ENCODE measurements at regions not wholly inside any gene's neighbourhood (a gene's known extent, or its start where the extent isn't known, plus 50 kb on each side); places are given as distances from the start of the nearest gene placed in this dataset.
"Not testable (repeated sequence)": the region's sequence is repeated elsewhere in the genome, so short reads cannot be mapped to it uniquely, and the experiment has no call there.

DNA sequence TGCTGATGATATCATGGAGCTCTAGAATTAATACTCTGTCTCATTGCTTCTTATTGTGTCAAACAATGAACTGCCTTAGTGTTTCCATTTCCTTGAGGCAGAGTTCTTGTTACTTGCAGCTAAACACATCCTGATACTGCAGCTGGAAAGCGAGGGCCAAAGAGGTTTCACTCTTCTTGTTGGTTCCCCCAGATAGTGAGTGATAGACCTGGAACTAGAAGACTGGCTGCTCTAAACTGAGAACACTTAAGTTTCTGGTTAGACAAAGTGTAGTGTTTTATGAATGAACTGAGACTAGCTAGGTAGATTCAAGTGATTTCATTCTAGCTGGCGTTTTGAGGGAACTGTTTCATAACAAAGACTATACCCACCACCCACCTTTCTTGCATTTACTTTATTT, 321.7 kb downstream of the TXNL1 start:
- no peak for DNase-seq

DNA sequence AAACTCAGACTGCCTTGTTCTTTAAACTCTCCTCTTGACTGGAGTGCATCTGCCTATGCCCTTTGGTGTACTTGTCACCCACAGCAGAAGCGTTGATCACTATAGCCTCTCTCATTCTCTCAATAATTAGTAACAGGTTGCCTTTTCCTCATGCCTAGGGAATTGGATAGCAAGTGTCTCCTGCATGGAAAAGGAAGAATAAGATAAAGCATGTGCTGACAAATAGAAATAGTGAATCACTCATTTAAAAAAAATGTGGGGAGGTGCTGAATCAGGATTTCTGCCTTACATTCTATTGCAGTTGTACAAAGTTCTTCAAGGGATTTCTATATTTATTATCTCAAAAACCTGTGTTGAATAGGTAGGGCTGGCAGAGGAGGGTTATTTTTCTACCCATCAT, 323.0 kb downstream of the TXNL1 start:
- no peak for DNase-seq

DNA sequence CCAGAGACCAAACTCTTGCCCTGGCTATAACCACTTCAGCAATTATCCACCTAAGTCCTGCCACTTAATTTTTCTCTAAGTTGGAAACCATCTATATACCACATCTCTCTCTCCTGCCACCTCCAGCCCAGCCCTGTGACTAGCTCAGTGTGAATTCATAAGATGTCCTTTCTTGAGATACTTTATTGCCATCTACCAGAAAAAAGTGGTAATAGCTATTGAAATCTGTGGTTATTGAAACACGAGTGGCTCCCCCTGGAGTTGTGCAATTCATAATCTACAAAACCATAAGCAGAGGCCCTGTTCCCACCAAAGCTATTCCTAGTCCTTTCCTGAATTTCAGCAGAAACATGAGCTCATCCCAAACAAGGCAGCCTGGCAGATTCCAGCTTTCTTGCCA, 324.0 kb downstream of the TXNL1 start:
- DNase-seq = peak in 1 of 51 donors; percentile 11

DNA sequence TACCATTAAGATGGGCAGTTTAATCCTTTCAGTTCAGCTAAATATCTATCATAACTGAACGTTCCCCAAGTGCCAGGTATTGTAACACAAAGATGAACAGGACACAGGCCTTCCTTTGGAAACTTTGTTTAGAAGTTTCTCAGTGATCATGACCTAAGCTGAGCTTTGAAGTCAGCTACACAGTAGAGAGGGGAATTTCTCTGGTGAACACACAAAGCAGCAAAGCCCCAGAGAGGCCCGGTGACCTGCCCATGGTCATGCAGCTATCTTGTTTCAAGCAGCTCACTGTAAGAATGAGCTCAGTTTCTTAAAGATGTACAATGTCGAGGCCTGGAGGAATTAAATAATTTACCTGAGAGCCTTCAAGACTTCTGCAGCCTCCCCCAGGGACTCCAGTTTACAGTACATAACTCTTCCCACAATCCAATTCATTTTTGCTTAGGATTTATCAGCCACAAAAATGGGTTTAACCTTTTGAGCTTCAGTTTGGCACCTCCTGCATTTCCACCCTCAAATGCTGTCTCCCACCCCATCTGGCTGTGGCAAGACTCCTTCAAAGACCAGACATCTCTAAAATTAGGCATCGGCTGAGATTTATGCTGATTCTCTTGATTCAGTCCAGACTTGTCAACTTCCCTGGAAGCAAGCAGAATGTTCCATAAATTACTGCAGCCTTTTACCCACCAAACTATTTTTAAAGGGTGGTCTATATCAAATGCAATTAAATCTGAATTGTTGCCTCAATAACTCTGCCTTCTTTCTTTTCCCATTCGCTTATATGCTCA, 325.6 kb downstream of the TXNL1 start:
- no peak for DNase-seq

DNA sequence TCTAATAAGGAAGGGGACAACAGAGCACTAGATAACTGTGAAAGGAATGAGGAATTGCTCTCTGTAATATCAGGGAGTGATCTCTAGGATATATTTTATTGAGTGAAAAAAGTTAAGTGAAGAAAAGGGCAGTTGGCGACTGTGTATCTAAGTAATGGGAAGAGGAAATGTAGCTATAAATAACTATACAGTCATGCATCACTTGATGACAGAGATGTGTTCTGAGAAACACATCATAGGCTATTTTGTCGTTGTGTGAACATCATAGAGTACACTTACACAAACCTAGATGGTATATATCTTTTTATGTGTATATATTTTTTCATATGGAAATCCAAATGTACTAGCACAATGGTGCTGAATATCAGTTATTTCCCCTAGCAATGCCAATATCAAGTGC, 329.3 kb downstream of the TXNL1 start:
- DNase-seq = no peak

DNA sequence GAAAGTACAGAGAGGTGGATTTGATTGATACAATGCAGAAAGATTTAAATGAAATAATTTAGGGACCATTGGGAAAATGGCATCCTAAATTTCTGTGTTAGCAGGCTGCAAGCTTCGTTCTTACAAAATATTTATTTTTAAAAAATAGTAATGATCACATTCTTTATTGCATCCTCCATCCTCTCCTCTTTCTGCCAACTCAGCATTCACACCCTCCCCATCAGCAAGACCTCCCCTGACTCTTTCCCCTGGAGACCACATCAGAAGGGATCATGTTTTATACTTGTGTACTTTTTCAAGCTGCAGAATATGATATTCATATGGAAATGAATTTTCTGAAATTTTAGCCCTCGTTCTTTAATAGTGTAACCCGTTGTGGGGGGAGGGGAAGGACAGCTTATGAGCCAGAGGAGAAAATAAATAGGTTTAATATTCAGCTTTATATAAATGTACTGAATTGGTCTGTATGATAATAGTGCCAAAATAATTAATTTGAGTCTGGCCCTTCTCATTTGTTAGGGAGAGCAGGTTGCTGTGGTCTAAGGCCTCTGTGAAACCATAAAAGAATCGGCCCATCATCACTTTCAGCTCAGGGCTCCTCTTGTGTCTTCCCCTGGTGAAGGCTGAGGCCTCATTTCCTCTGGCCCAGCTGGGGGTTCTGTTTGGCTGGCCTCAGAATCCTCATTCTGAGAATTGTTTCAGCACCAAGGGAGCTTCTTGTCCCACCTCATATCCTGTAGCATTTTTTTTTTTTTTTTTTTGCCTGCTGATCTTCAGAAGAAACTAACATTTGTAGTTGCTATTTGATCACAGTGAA, 330.8 kb downstream of the TXNL1 start:
- no peak for DNase-seq

DNA sequence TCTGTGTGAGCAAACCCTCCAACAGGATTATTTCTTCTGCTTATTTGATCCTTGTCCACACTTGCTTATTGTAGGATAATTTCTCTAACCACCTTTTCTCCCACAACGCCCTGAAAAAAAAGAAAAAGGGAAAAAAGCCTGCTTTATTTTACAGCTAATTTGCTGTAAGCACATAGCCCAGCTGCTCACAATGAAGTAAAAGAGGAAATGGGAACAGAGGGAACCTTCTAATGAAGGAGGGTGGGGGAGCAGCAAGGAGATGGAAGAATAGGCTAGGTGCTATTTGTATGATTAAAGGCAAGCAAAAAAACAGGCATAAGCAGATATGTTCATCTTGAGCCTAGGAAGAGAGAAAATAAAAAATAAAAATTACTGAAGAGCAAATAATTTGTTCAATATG, 331.6 kb downstream of the TXNL1 start:
- DNase-seq = no peak

DNA sequence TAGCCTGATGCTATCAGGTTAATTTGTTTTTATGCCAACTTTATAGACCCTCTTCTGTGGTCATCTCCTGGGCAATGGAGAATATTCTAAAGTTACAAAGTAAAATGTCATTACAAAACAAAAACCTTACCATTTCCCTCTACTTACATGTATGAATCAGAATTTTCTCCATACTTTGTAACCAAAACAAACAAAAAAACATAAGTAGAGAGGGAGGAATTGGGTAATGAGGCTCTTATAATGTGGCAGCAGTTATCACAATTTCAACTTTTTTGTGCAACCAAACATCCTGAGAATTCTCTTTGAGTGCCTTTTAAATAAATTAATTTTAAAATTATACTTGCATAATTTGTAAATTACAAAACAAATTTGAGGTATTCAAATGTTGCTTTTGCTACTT, 332.8 kb downstream of the TXNL1 start:
- no peak for DNase-seq

DNA sequence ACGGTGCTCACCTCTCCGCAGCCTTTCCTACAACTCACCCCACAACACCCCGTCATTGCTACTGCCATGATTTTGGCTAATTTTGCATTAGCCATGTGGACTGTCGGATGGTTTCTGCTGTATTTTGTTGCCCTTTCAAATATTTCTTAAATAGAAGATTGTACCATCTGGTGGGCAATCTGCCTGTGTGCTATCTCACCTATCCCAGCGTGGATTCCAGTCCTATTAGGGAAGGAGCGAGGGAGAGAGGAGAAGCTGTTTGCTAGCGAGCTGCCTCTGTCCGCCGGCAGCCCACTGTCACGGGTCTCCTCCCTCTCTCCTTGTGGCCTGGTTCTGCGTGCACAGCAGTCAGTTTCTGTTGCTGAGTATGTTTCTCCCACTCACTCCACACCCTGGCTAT, 336.2 kb downstream of the TXNL1 start:
- peak in 1 of 51 donors; percentile 9 for DNase-seq

DNA sequence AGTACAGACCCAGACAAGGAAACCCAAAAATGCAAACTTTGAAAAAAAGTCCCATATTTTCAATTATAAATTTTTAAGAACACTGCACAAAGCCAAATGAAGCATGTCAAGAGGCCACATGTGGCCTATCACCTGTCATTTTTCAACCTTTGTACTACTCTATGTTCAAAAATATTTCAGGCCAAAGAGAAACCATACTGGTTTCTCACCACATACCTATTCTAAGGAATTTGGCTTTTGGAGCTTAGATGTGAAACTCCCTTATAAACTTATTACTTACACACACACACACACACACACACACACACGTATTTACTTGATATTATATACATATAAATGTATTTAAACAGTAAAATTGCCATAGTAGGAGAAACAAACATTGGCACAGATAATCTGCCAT, 338.7 kb downstream of the TXNL1 start:
- no peak for DNase-seq

DNA sequence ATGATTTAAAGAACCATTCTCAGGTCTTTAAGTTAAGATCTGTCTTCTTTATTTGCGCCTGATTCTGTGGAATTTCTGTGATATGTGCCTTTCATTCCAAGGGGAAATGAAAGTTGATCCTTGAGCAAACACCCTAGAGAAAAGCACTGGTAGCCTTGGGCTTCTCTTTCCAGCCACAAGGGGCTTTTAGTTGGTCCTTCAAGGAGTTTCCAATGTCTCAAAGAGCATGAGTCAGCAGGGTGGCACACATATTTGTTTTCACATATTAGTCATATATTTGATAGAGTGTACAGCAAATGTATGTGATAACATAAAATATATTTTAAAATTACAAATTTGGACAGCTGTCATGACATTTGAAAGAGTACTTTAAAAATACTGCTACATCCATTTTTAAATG, 339.5 kb downstream of the TXNL1 start:
- DNase-seq = no peak

DNA sequence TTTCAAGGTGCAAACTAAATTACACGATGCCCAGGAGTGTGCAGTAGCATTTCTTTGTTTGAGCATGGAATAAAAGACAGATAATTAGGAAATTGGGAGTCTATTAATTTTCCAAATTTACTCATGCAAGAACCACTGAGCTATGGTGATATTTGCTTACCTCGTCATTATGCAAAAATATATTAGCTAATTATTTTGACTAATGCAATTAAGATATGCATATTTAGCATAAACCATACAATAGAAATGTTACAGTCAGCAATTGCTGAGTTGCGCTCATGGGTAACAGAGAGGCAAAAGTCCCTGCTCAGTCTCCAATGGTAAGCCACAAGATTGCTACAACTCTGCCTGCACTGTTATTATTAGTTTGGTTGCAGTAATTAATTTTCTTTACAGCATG, 342.0 kb downstream of the TXNL1 start:
- no peak for DNase-seq

DNA sequence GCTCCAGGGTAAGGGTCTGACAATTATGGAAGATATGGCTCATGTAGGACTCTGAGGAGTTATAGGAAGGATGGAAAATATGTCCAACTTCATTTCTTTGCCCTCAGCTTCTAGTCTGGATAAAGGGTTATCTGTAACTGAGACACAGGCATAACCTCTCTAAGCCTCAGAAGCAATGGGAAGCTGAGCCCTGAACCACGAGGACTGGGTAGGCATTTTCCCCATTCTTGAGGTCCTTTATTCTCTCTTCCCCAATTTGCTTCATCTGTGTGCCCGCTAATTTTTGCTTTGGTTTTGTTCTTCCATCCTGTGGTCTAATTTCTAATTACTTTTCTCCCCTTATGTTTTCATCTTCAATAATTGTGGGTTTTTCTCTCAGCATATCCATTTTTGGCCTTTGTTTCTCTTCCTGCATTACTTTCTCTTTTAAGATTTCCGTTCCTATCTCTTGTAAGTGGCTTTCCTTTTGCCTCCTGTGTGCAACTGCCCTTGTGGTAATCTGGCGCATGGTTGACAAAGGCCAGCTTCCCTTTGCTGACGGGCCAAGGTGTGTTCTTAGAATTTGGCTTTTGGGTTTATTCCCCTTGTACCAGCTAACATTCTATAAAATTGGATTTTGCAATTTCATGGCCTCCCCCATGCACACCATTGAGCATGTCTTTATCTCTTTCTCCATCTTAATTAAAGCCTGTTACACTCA, 343.8 kb downstream of the TXNL1 start:
- DNase-seq = no peak

DNA sequence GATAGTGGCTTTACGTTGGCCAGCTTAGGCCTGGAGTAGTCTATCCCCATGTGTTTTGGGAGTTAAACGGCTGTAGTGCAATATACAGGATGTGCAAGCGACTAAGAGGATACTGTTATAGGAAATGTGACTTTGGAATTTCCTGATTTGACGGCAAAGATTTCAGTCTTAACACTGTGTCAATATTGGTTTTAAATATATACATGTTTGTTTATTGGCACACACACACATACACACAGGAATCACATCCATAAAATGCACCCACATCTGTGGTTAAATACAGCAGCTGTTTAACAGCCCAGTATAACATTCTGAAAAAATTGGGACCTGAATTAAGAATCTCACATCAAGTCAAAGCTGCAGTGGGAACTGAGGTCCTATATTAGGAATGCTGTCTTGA, 347.1 kb downstream of the TXNL1 start:
- no peak for DNase-seq

DNA sequence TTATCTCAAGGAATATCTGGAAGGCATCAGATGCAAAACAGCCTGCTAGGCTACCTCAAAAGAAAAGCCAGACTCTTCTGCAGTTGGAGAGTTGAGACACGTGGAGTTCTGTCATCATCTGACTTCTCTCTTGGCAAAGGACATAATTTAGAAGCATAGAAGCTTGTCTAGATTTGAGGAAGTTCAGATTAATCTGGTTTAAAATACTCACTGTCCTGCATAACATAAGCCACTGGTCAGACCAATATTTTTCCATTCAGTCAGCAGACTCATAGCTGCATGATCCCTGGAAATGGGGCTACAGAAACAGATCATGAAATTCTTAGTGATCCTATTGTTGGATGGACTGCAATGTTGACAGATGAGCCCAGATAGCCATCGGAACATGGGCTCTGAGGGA, 349.0 kb downstream of the TXNL1 start:
- no peak for DNase-seq

DNA sequence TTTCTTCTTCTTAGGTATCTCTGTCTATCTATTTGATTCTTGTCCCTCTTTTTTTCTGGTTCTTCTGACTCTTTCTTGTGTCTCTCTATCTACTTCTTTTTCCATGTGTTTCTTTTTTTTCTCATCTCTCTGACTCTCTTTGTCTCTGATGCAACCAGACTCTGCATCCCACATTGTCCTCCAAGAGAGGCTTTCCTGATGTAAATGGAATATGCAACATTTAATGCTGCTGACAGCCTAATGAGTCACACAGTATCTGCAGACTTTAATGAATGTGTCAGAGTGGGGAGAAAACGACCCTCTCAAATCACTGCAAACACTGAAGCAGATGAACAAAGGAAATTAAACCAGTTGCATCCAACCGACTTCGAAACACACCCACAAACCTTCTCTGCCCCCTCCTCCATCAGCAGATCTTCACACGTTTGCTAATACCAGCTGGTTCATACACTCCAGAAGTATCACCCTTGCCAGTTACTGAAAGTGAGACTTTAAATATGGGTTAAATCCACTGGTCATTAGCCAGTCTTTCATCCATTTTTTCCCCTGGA, 351.5 kb downstream of the TXNL1 start:
- peak in 2 of 51 donors; percentile 6 to 7 for DNase-seq

DNA sequence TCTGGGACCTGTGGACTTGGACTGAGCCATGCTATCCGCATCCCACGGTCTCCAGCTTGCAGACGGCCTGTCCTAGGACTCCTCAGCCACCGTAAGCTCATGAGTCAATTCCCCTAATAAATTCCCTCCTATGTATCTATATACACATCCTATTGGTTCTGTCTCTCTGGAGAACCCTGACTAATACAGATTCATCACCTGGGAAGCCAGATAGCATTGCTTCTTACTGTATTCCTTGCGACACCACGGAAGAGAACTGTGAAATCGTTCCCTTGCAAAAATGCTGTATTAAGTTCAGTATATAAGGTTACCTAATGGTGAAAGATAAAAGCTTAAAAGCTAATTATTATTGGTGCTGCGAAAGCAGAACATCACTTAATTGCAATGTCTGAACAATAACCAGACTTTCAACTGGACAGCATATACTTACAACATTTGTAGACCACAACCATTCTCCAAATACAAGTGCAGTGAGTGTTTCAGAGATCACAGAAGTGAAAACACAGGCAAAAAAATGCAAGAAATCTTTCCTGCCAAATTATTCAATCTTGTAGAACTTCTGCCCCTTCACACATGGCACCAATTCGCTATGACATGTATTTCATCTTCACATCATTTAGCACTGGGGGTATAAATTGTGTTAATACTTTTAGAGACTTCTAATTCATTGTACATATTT, 352.9 kb downstream of the TXNL1 start:
- no peak for DNase-seq

DNA sequence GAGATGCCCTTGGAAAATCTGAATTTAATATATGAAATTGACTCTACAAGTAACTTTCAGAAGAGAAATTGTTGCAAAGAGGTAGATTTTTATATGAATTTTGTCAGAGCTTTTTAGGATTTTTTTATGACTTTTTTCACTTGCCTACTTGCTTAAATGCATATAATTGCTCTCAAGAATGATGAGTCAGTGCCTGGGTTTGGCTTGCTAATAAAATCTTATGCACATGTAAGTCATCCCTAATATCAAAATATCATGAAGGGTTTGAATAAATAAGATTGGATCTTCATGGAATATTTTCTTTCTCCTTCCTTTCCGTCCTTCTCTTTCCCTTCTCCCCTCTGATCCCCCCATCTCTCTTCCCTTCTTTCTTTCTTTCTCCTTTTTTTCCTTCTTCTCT, 354.1 kb downstream of the TXNL1 start:
- DNase-seq = no peak

DNA sequence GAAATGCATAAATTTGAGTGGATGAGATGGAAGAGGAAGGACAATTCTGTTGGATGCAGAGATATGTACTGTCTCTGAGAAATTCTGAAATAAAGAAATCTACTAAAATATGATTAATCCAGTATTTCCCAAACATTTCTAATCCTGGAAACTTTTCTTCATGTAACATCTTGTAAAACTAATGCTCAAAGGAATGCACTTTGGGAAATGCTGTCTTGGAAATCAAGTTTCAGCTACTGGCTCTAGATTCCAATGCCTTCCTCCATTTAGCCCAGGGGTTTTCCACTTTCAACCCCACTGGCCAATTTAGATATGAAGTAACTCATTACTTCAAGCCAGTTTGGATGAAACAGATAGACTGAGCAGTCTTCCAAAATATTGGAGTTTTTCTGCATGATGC, 355.1 kb downstream of the TXNL1 start:
- DNase-seq = no peak

DNA sequence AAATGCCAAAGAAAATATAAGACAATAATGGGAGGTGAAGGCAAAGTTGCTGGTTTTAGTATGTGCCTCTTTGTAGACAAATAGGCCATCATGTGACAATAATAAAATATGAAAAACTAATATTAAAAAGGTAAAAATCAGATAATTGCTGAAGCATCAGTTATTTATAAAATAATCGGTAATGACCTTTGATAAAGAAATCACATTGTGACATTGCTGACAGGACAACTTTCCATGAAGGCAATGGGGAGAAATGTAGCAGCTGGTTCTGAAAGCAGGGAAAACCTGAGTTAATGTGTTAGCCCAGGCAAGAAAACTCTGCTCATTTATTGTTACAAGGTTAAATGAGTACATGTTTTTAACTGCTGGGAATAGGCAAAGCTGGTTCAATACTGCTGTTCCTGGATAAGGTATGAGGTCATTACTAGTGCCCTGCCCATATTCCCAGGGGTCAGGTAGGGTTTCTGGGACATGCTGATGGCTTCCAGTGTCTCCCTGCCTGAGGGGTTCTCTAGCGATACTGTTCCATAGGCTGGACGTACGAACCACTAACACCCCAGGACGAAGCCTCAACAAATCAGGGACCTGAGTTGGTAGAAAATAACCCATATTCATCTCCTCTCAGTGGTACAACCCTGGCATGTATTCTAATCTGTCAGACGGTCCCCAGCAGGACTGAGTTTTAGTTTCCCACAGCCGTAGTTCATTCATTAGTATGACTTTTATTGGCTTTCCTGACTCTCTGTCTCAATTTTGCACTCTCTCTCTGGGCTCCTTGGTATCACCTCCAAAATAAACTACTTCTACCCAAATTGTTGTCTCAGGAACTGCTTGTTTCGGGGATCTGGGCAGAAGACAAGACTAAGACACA, 355.9 kb downstream of the TXNL1 start:
- DNase-seq = no peak

DNA sequence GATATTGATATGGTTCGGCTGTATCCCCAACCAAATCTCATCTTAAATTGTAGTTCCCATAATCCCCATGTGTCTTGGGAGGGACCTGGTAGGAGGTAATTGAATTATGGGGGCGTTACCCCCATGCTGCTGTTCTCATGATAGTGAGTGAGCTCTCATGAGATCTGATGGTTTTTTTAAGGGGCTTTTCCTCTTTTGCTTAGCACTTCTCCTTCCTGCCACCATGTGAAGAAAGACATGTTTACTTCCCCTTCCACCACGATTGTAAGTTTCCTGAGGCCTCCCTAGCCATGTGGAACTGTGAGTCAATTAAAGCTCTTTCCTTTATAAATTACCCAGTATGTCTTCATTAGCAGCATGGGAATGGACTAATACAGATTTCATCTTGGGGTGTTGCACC, 358.6 kb downstream of the TXNL1 start:
- DNase-seq = not testable (repeated sequence)

All from hypothalamus (tissue), 51 donors.